Fibroblast of the aortic adventitia (primary cell): ENCODE measurements at regions not wholly inside any gene's neighbourhood (a gene's known extent, or its start where the extent isn't known, plus 50 kb on each side); places are given as distances from the start of the nearest gene placed in this dataset.
"Not testable (repeated sequence)": the region's sequence is repeated elsewhere in the genome, so short reads cannot be mapped to it uniquely, and the experiment has no call there.

Experiments used
- DNase-seq: peaks from one replicate; pipeline ENCODE4 v3.0.0-alpha.2; 2010; ENCODE audit warnings: low read depth
- H3K4me3 ChIP-seq: 2 replicates; pipeline ENCODE4 v1.5.1; 2011; ENCODE audit warnings: low read depth, mild to moderate bottlenecking, control low read depth, low read length, moderate library complexity
- CTCF ChIP-seq: IDR thresholded peaks from 2 replicates; pipeline ENCODE4 v1.5.1; 2011; ENCODE audit warnings: mild to moderate bottlenecking, low read length, control low read depth, inconsistent platforms; ENCODE audit not compliant: insufficient read depth

GRCh38 chr3:72164635-72164978 lies 379.7 kb upstream of the PROK2 start:
- no peak for TF ChIP-seq CTCF
- H3K4me3 ChIP-seq, result no peak overlapping the region
- no peak for DNase-seq

GRCh38 chr3:72163809-72164634 lies 379.1 kb upstream of the PROK2 start:
- TF ChIP-seq CTCF, result no peak
- H3K4me3 ChIP-seq, result no peak overlapping the region
- DNase-seq, result no peak

- no peak for DNase-seq
- H3K4me3 ChIP-seq, result no peak overlapping the region
- no peak for TF ChIP-seq CTCF
Measured at GRCh38 chr3:72162649-72163184, 377.8 kb upstream of the PROK2 start.

GRCh38 chr3:72161881-72162595 lies 377.1 kb upstream of the PROK2 start:
- no peak overlapping the region for H3K4me3 ChIP-seq
- peak; percentile 50 for DNase-seq
- TF ChIP-seq CTCF, result no peak

GRCh38 chr3:72161285-72161684 lies 376.3 kb upstream of the PROK2 start:
- DNase-seq, result not testable (repeated sequence)

GRCh38 chr3:72160351-72160750 lies 375.4 kb upstream of the PROK2 start:
- no peak overlapping the region for H3K4me3 ChIP-seq
- TF ChIP-seq CTCF, result no peak
- DNase-seq, result no peak

More at GRCh38 chr3:72161285-72161684, 376.3 kb upstream of the PROK2 start:
- not testable (repeated sequence) for H3K4me3 ChIP-seq

GRCh38 chr3:72159487-72159886 lies 374.5 kb upstream of the PROK2 start:
- no peak overlapping the region for H3K4me3 ChIP-seq
- TF ChIP-seq CTCF, result no peak
- no peak for DNase-seq
